ENCODE measurements at regions not wholly inside any gene's neighbourhood (a gene's known extent, or its start where the extent isn't known, plus 50 kb on each side); places are given as distances from the start of the nearest gene placed in this dataset.

DNA sequence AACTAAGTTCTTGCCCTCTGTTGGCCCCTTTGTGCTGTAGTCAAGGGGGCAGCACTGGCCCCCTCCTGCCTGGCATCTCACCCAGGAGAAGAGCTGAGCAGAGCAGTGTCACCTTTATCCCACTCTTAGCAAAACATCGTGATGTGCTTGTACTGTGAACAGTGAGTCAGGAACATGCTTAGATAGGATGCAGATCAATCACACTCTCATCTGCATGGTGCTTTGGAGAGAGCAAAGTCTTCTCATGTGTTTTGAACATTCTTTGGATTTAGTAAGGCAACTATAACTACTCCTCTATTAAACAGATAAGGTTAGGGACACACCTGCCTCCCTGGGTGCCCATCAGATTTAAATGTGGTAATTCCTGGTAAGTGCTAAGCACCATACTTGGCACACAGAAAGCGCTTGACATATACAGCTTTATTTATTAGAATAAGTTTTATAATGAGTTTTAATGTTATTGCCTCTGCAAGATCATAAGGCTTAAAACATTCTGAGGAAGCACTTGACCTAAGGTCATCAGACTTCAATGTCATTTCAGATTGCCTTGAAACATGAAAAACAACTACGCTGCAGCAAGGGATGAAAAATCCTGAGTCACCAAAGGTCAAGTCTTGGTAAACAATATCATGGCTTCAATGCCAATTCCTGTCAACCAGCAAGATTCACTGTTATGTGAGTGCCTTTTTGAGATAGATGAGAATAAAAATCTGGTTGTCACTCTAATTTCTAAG lies 82.4 kb upstream of the IRS2 start:
- H3K9me3 ChIP-seq: no peaks in the 10 kb centered on the region
- H3K4me1 ChIP-seq: no peaks in the 10 kb centered on the region
- no peak overlapping the region for H3K4me3 ChIP-seq
- H3K27me3 ChIP-seq: no peaks in the 10 kb centered on the region
- H3K36me3 ChIP-seq: no peaks in the 10 kb centered on the region
- no peak overlapping the region for H3K27ac ChIP-seq
- DNase-seq: no peak
- intact Hi-C loops (cut with DNase I; ENCODE audit: low total_unique reads): no loop called here
- TF ChIP-seq CTCF (IDR thresholded peaks at IDR 0.05) (no peak), POLR2A (IDR thresholded peaks at IDR 0.05) (no peak)

GRCh38 chr13:109867766-109868165 lies 81.4 kb upstream of the IRS2 start:
- intact Hi-C loops (cut with DNase I; ENCODE audit: low total_unique reads): no loop called here
- TF ChIP-seq POLR2A (IDR thresholded peaks at IDR 0.05) (no peak), CTCF (IDR thresholded peaks at IDR 0.05) (no peak)
- no peaks in the 10 kb centered on the region for H3K36me3 ChIP-seq
- no peak overlapping the region for H3K27ac ChIP-seq
- DNase-seq: no peak
- no peaks in the 10 kb centered on the region for H3K9me3 ChIP-seq
- no peaks in the 10 kb centered on the region for H3K4me1 ChIP-seq
- no peaks in the 10 kb centered on the region for H3K27me3 ChIP-seq
- no peak overlapping the region for H3K4me3 ChIP-seq

GRCh38 chr13:109862627-109863026 lies 76.2 kb upstream of the IRS2 start:
- Histone ChIP-seq H3K36me3 (no peaks in the 10 kb centered on the region), H3K4me1 (no peaks in the 10 kb centered on the region), H3K27me3 (no peaks in the 10 kb centered on the region), H3K4me3 (no peak overlapping the region), H3K27ac (no peak overlapping the region), H3K9me3 (no peaks in the 10 kb centered on the region)
- intact Hi-C loops (cut with DNase I; ENCODE audit: low total_unique reads): no loop called here
- DNase-seq: no peak
- TF ChIP-seq CTCF (IDR thresholded peaks at IDR 0.05) (no peak), POLR2A (IDR thresholded peaks at IDR 0.05) (no peak)

- TF ChIP-seq POLR2A (IDR thresholded peaks at IDR 0.05) (no peak), CTCF (IDR thresholded peaks at IDR 0.05) (no peak)
- no peaks in the 10 kb centered on the region for H3K9me3 ChIP-seq
- no peaks in the 10 kb centered on the region for H3K36me3 ChIP-seq
- DNase-seq: no peak
- H3K27me3 ChIP-seq: no peaks in the 10 kb centered on the region
- H3K27ac ChIP-seq: no peak overlapping the region
- intact Hi-C loops (cut with DNase I; ENCODE audit: low total_unique reads): no loop called here
- H3K4me1 ChIP-seq: no peaks in the 10 kb centered on the region
- H3K4me3 ChIP-seq: no peak overlapping the region
Measured at GRCh38 chr13:109859898-109860297, 73.5 kb upstream of the IRS2 start.

GRCh38 chr13:109859216-109859835 lies 72.9 kb upstream of the IRS2 start:
- TF ChIP-seq CTCF (IDR thresholded peaks at IDR 0.05): no peak
- TF ChIP-seq POLR2A (IDR thresholded peaks at IDR 0.05): no peak
- Histone ChIP-seq H3K4me1 (no peaks in the 10 kb centered on the region), H3K4me3 (no peak overlapping the region), H3K27ac (no peak overlapping the region), H3K36me3 (no peaks in the 10 kb centered on the region), H3K27me3 (no peaks in the 10 kb centered on the region), H3K9me3 (no peaks in the 10 kb centered on the region)
- intact Hi-C loops (cut with DNase I; ENCODE audit: low total_unique reads): no loop called here
- DNase-seq: no peak

Data from uterus (tissue), 3 donors.